Endothelial cell of umbilical vein (primary cell): ENCODE measurements at regions not wholly inside any gene's neighbourhood (a gene's known extent, or its start where the extent isn't known, plus 50 kb on each side); places are given as distances from the start of the nearest gene placed in this dataset.

Source experiments
- BruUV-seq: library from RNA; stranded (reverse); fragments of 400-500 nt; replicated peaks from 2 replicates; lab custom pipeline; 2021; lab: Mats Ljungman, UMichigan
- CTCF ChIA-PET: fragments of 300-600, 350-600 bp; sonication (Branson Sonifier 250); formaldehyde crosslinking; loops from one replicate; lab custom pipeline; 2021; ENCODE audit warnings: antibody characterized with exemption, inconsistent platforms; lab: Charles Lee
- POLR2A ChIA-PET: fragments of 300-600, 350-600 bp; sonication (Branson Sonifier 250); formaldehyde crosslinking; loops from one replicate; lab custom pipeline; 2021; ENCODE audit warnings: antibody characterized with exemption, inconsistent platforms; lab: Charles Lee
- DNase-seq: peaks from one replicate; pipeline ENCODE4 v3.0.0-alpha.2; 2011; ENCODE audit warnings: low read depth, low spot score
- FAIRE-seq: peaks from 2 replicates; lab custom pipeline; 2011; peaks lifted over from hg19 to GRCh38; lab: Jason Lieb, UNC
- H2AFZ ChIP-seq: 2 replicates; pipeline ENCODE4 v1.6.0; 2012; ENCODE audit warnings: low read depth, low read length, control low read depth, inconsistent platforms
- H3K27ac ChIP-seq: 2 replicates; pipeline ENCODE4 v1.5.1; 2011; ENCODE audit warnings: low read depth, mild to moderate bottlenecking, control low read depth, low read length, moderate library complexity; ENCODE audit not compliant: insufficient read depth
- H3K27me3 ChIP-seq, 2 experiments: 2 replicates each; pipeline versions ENCODE4 v1.6.0 to v1.6.1; 2011; ENCODE audit warnings: low read length in 2 of 2, mixed read lengths in 1 of 2; ENCODE audit not compliant: control insufficient read depth in 2 of 2, insufficient read depth in 2 of 2
- H3K36me3 ChIP-seq, 2 experiments: 2 replicates in 1 of 2; 3 replicates in 1 of 2; pipeline ENCODE4 v1.5.1; 2011; ENCODE audit warnings: low read length in 2 of 2, mild to moderate bottlenecking in 1 of 2, moderate library complexity in 1 of 2; ENCODE audit not compliant: control insufficient read depth in 2 of 2, insufficient read depth in 2 of 2; ENCODE audit errors: extremely low read depth in 1 of 2
- H3K4me1 ChIP-seq: 3 replicates; pipeline ENCODE4 v1.5.1; 2011; ENCODE audit warnings: mild to moderate bottlenecking, low read length; ENCODE audit not compliant: control insufficient read depth, insufficient read depth; ENCODE audit errors: extremely low read depth
- H3K4me2 ChIP-seq: 2 replicates; pipeline ENCODE4 v1.6.1; 2011; ENCODE audit warnings: low read length, control low read depth, mixed read lengths; ENCODE audit not compliant: insufficient read depth
- H3K4me3 ChIP-seq, 3 experiments: fragments of 200-600 bp in 1 of 3; sonication (generic), shearing (Covaris generic) in 1 of 3; replicated peaks in 1 of 3; 2 replicates each; pipeline ENCODE4 v1.5.1; 2011 to 2016; ENCODE audit warnings: control low read depth in 3 of 3, low read length in 3 of 3, mild to moderate bottlenecking in 2 of 3, inconsistent platforms in 1 of 3, low read depth in 1 of 3, moderate library complexity in 1 of 3; ENCODE audit not compliant: insufficient read depth in 1 of 3
- H3K79me2 ChIP-seq: 2 replicates; pipeline ENCODE4 v1.6.0; 2012; ENCODE audit warnings: low read length, inconsistent platforms; ENCODE audit not compliant: control insufficient read depth, insufficient read depth
- H3K9ac ChIP-seq: replicated peaks from 2 replicates; pipeline ENCODE3; 2011; ENCODE audit warnings: low read length, control low read depth; ENCODE audit not compliant: insufficient read depth; ENCODE audit errors: extremely low read depth
- H3K9me1 ChIP-seq: replicated peaks from 3 replicates; pipeline ENCODE4 v1.6.0; 2011; ENCODE audit warnings: mild to moderate bottlenecking, low read length; ENCODE audit not compliant: control insufficient read depth, insufficient read depth; ENCODE audit errors: extremely low read depth
- H3K9me3 ChIP-seq: replicated peaks from 2 replicates; pipeline ENCODE4 v1.5.1; 2012; ENCODE audit warnings: low read length, inconsistent platforms; ENCODE audit not compliant: control insufficient read depth, insufficient read depth
- H4K20me1 ChIP-seq: replicated peaks from 2 replicates; pipeline ENCODE3; 2011; ENCODE audit warnings: mild to moderate bottlenecking, low read length; ENCODE audit not compliant: control insufficient read depth, insufficient read depth; ENCODE audit errors: extremely low read depth
- EZH2 ChIP-seq: IDR thresholded peaks from 2 replicates; pipeline ENCODE4 v1.6.1; 2012; ENCODE audit warnings: borderline replicate concordance, low read depth, mild to moderate bottlenecking, moderate library complexity, low read length, inconsistent platforms; ENCODE audit not compliant: severe bottlenecking
- FOS ChIP-seq: IDR thresholded peaks from 2 replicates; pipeline ENCODE4 v1.6.1; 2011; ENCODE audit warnings: mild to moderate bottlenecking, low read length, moderate library complexity, borderline replicate concordance; ENCODE audit not compliant: insufficient read depth
- GATA2 ChIP-seq: IDR thresholded peaks from 2 replicates; pipeline ENCODE4 v1.7.0; 2011; ENCODE audit warnings: low read depth, mild to moderate bottlenecking, moderate library complexity, mixed read lengths, low read length; ENCODE audit not compliant: insufficient read length, insufficient read depth
- JUN ChIP-seq: IDR thresholded peaks from 2 replicates; pipeline ENCODE4 v1.6.1; 2011; ENCODE audit warnings: borderline replicate concordance, low read depth; ENCODE audit not compliant: insufficient read length, insufficient read depth
- MYC ChIP-seq: IDR thresholded peaks from one replicate; pipeline ENCODE4 v1.6.1; 2011; ENCODE audit warnings: mild to moderate bottlenecking, low read depth, low read length
- POLR2A ChIP-seq: IDR thresholded peaks from 2 replicates; pipeline ENCODE4 v1.6.1; 2012; ENCODE audit warnings: low read depth, mild to moderate bottlenecking, control low read depth, low read length
- POLR2AphosphoS5 ChIP-seq: IDR thresholded peaks from 2 replicates; pipeline ENCODE4 v1.6.1; 2012; ENCODE audit warnings: low read depth, mild to moderate bottlenecking, control low read depth, low read length, moderate library complexity; ENCODE audit not compliant: insufficient read depth
- dilution Hi-C: fragments of 300-500 bp; cut with MboI; formaldehyde crosslinking; loops from one replicate; pipeline ENCODE4 v1.15.0; 2019; ENCODE audit warnings: low sequenced_read_pairs; ENCODE audit not compliant: extremely low pct_ligation_motif_present
- intact Hi-C: fragments of 100-400 bp; cut with micrococcal nuclease; formaldehyde crosslinking; loops from one replicate; pipeline ENCODE4 v1.10.0; 2022
- TF ChIP-seq, protein P1 (sequence below), 2 donors: IDR thresholded peaks; 1 replicate in 1 of 2; 2 replicates in 1 of 2; pipeline ENCODE4 v1.5.1; 2011; ENCODE audit warnings: low read length in 2 of 2, mild to moderate bottlenecking in 2 of 2, moderate library complexity in 2 of 2, control low read depth in 1 of 2, inconsistent platforms in 1 of 2, low read depth in 1 of 2; ENCODE audit not compliant: insufficient read depth in 1 of 2; ENCODE audit errors: extremely low read depth in 1 of 2
- TF ChIP-seq, protein P2 (sequence below): IDR thresholded peaks from 2 replicates; pipeline ENCODE4 v1.6.1; 2011; ENCODE audit not compliant: insufficient read depth, insufficient read length

DNA sequence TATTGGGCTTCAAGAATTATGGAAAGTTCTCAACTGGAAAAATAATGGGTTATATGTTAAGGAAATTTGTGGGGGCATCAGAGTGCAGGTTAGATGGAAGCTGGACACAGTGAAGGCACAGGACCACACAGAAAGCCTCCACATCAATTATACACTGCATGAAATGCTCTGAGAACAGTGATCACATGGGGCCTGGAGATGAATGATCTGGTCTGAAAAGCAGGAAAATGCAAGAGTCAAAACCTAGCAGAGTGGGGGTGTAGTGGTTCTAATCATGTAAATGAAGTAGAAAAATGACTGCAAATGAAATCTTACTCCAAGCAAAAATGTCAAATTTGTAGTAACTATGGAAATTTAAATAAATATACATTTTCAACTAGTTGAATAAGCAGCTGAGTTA, 123.6 kb downstream of the TUSC7 start:
- Histone ChIP-seq H3K4me1 (peaks cover 8% of the 10 kb centered on the region), H3K4me2 (no peak overlapping the region), H4K20me1 (no peaks in the 10 kb centered on the region), H3K36me3 (no peaks in the 10 kb centered on the region), H3K4me3 (no peak overlapping the region), H3K9me1 (no peaks in the 10 kb centered on the region), H2AFZ (no peak overlapping the region), H3K9me3 (no peaks in the 10 kb centered on the region), H3K9ac (no peak overlapping the region), H3K79me2 (no peaks in the 10 kb centered on the region), H3K27ac (no peak overlapping the region), H3K27me3 (no peaks in the 10 kb centered on the region)
- dilution Hi-C loops: no loop called here
- BruUV-seq: no TSS peak
- TF ChIP-seq MYC (no peak), POLR2AphosphoS5 (no peak), EZH2 (no peak), JUN (no peak), POLR2A (no peak), GATA2 (no peak), FOS (no peak)
- TF ChIP-seq, protein P1, sequence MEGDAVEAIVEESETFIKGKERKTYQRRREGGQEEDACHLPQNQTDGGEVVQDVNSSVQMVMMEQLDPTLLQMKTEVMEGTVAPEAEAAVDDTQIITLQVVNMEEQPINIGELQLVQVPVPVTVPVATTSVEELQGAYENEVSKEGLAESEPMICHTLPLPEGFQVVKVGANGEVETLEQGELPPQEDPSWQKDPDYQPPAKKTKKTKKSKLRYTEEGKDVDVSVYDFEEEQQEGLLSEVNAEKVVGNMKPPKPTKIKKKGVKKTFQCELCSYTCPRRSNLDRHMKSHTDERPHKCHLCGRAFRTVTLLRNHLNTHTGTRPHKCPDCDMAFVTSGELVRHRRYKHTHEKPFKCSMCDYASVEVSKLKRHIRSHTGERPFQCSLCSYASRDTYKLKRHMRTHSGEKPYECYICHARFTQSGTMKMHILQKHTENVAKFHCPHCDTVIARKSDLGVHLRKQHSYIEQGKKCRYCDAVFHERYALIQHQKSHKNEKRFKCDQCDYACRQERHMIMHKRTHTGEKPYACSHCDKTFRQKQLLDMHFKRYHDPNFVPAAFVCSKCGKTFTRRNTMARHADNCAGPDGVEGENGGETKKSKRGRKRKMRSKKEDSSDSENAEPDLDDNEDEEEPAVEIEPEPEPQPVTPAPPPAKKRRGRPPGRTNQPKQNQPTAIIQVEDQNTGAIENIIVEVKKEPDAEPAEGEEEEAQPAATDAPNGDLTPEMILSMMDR (IDR thresholded peaks at IDR 0.05; ENCODE audit: extremely low read depth in 1 of 2, insufficient read depth in 1 of 2, low read depth in 1 of 2, low read length in 2 of 2): no peak
- TF ChIP-seq, protein P2, sequence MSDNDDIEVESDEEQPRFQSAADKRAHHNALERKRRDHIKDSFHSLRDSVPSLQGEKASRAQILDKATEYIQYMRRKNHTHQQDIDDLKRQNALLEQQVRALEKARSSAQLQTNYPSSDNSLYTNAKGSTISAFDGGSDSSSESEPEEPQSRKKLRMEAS: no peak
- ChIA-PET CTCF (interaction anchor here (0.9 to 1.8 kb wide), 3 partner anchors 9 to 1164 kb away, joined by 3 to 6 read pairs (median 4); no protein-coding TSS in a partner anchor), POLR2A (no interaction called here)
- intact Hi-C loops: no loop called here
- no peak for FAIRE-seq
- DNase-seq: no peak
